Testis (tissue), 2 donors: ENCODE measurements at regions not wholly inside any gene's neighbourhood (a gene's known extent, or its start where the extent isn't known, plus 50 kb on each side); places are given as distances from the start of the nearest gene placed in this dataset.

Experiments
- DNase-seq: peaks from one replicate; pipeline ENCODE4 v3.0.0-alpha.2; 2019
- H3K27ac ChIP-seq, 2 donors: fragments of 200-600 bp; sonication (generic); one replicate each; pipeline ENCODE4 v1.5.1; 2019
- H3K27me3 ChIP-seq: fragments of 200-600 bp; sonication (generic); one replicate; pipeline ENCODE4 v1.5.1; 2019
- H3K36me3 ChIP-seq: fragments of 200-600 bp; sonication (generic); one replicate; pipeline ENCODE4 v1.5.1; 2017; ENCODE audit warnings: low read depth; ENCODE audit errors: missing control alignments
- H3K4me1 ChIP-seq: fragments of 200-600 bp; sonication (generic); one replicate; pipeline ENCODE4 v1.5.1; 2019
- H3K4me3 ChIP-seq, 2 donors: fragments of 200-600 bp; sonication (generic); one replicate each; pipeline ENCODE4 v1.5.1; 2017 to 2019
- H3K9me3 ChIP-seq: fragments of 200-600 bp; sonication (generic); one replicate; pipeline ENCODE4 v1.5.1; 2017
- CTCF ChIP-seq, 3 experiments: fragments of 450-650 bp in 2 of 3; fragments of 200-600 bp in 1 of 3; sonication (generic) in 1 of 3; IDR thresholded peaks; one replicate each; pipeline ENCODE4 v1.5.1; 2016 to 2019; ENCODE audit warnings: antibody characterized with exemption in 3 of 3, mild to moderate bottlenecking in 2 of 3, moderate library complexity in 1 of 3
- POLR2A ChIP-seq: fragments of 450-650 bp; IDR thresholded peaks from one replicate; pipeline ENCODE4 v1.6.1; 2017; ENCODE audit warnings: antibody characterized with exemption, mild to moderate bottlenecking, moderate library complexity
- WGBS, 2 donors: methylation state at CpG; one replicate each; pipeline ENCODE4 v1.1.5; 2018; 5-methylcytosine and 5-hydroxymethylcytosine counted together
- intact Hi-C: fragments of 100-400 bp; cut with DNase I; formaldehyde crosslinking; loops from one replicate; pipeline ENCODE4 v1.15.1; 2023; ENCODE audit warnings: low total_unique reads

GRCh38 chr12:105865886-105866285, 272.9 kb downstream of the NUAK1 start:
- no peak for TF ChIP-seq POLR2A
- WGBS, 2 donors: 82 to 85% methylated on average over 6 of the region's 6 CpGs
- intact Hi-C loops: no loop called here

GRCh38 chr12:105874121-105874520, 264.6 kb downstream of the NUAK1 start:
- Histone ChIP-seq H3K27ac (no peak overlapping the region), H3K4me1 (no peaks in the 10 kb centered on the region)
- intact Hi-C loops: no loop called here

More at GRCh38 chr12:105865886-105866285, 272.9 kb downstream of the NUAK1 start:
- no peak overlapping the region for H3K4me3 ChIP-seq
- no peaks in the 10 kb centered on the region for H3K27me3 ChIP-seq
- H3K27ac ChIP-seq: no peak overlapping the region
- H3K4me1 ChIP-seq: no peaks in the 10 kb centered on the region
- no peak for DNase-seq
- no peaks in the 10 kb centered on the region for H3K9me3 ChIP-seq
- H3K36me3 ChIP-seq: no peaks in the 10 kb centered on the region

GRCh38 chr12:105876396-105876927, 262.3 kb downstream of the NUAK1 start:
- Histone ChIP-seq H3K27ac (no peak overlapping the region), H3K27me3 (no peaks in the 10 kb centered on the region), H3K36me3 (no peaks in the 10 kb centered on the region), H3K4me3 (no peak overlapping the region), H3K9me3 (no peaks in the 10 kb centered on the region), H3K4me1 (no peaks in the 10 kb centered on the region)
- DNase-seq: no peak
- TF ChIP-seq CTCF (IDR thresholded peaks at IDR 0.05) (no peak), POLR2A (no peak)
- WGBS, 2 donors: 66 to 67% methylated on average over 2 of the region's 2 CpGs
- intact Hi-C loops: no loop called here

More at GRCh38 chr12:105874121-105874520, 264.6 kb downstream of the NUAK1 start:
- no peak for DNase-seq
- Histone ChIP-seq H3K4me3 (no peak overlapping the region), H3K36me3 (no peaks in the 10 kb centered on the region), H3K9me3 (no peaks in the 10 kb centered on the region), H3K27me3 (no peaks in the 10 kb centered on the region)
- TF ChIP-seq CTCF (IDR thresholded peaks at IDR 0.05) (no peak), POLR2A (no peak)

- intact Hi-C loops: no loop called here
- Histone ChIP-seq H3K4me3 (no peak overlapping the region), H3K9me3 (no peaks in the 10 kb centered on the region), H3K4me1 (no peaks in the 10 kb centered on the region), H3K27ac (no peak overlapping the region), H3K36me3 (no peaks in the 10 kb centered on the region), H3K27me3 (no peaks in the 10 kb centered on the region)
- TF ChIP-seq POLR2A: no peak
- no peak for TF ChIP-seq CTCF (IDR thresholded peaks at IDR 0.05)
- WGBS, 2 donors: 95 to 99% methylated on average over 3 of the region's 3 CpGs
- DNase-seq: no peak
Measured at GRCh38 chr12:105878964-105879363, 259.8 kb downstream of the NUAK1 start.

GRCh38 chr12:105880824-105881388, 257.8 kb downstream of the NUAK1 start:
- no peak for DNase-seq
- Histone ChIP-seq H3K27ac (no peak overlapping the region), H3K4me3 (no peak overlapping the region), H3K4me1 (no peaks in the 10 kb centered on the region), H3K9me3 (no peaks in the 10 kb centered on the region), H3K27me3 (no peaks in the 10 kb centered on the region), H3K36me3 (no peaks in the 10 kb centered on the region)
- intact Hi-C loops: no loop called here
- TF ChIP-seq POLR2A (no peak), CTCF (IDR thresholded peaks at IDR 0.05) (no peak)
- 55 to 63% methylated on average over 2 of the region's 2 CpGs for whole genome bisulfite sequencing, 2 donors
